Renal cortex interstitium (tissue), 11 donors: ENCODE measurements at regions not wholly inside any gene's neighbourhood (a gene's known extent, or its start where the extent isn't known, plus 50 kb on each side); places are given as distances from the start of the nearest gene placed in this dataset.

Experiments used
- DNase-seq, 11 donors: peaks; one replicate each; pipeline ENCODE4 v3.0.0-alpha.2; 2013; ENCODE audit warnings: low read depth in 9 of 11, low spot score in 4 of 11; ENCODE audit errors: extremely low read depth in 1 of 11

GRCh38 chr10:58019863-58020537 lies 247.7 kb downstream of the IPMK start:
- no peak for DNase-seq

GRCh38 chr10:58017719-58018367 lies 249.9 kb downstream of the IPMK start:
- no peak for DNase-seq

- DNase-seq = no peak
These were observed 251.1 kb downstream of the IPMK start for GRCh38 chr10:58016614-58017013.

GRCh38 chr10:58014436-58014835 lies 253.3 kb downstream of the IPMK start:
- no peak for DNase-seq

GRCh38 chr10:58013406-58013805 lies 254.3 kb downstream of the IPMK start:
- DNase-seq = no peak

- no peak for DNase-seq
These were observed 257.5 kb downstream of the IPMK start for GRCh38 chr10:58010073-58010702.

GRCh38 chr10:58003945-58004344 lies 263.7 kb downstream of the IPMK start:
- no peak for DNase-seq

- DNase-seq = no peak
These were observed 266.5 kb downstream of the IPMK start for GRCh38 chr10:58001159-58001558.

- no peak for DNase-seq
These were observed 271.2 kb downstream of the IPMK start for GRCh38 chr10:57996536-57996935.

- no peak for DNase-seq
These were observed 274.4 kb downstream of the IPMK start for GRCh38 chr10:57993302-57993701.

- DNase-seq = no peak
These were observed 275.2 kb downstream of the IPMK start for GRCh38 chr10:57992321-57993077.

- DNase-seq = no peak
These were observed 278.7 kb downstream of the IPMK start for GRCh38 chr10:57988964-57989363.

- DNase-seq = no peak
These were observed 280.5 kb downstream of the IPMK start for GRCh38 chr10:57987055-57987721.

GRCh38 chr10:57986422-57986821 lies 281.3 kb downstream of the IPMK start:
- DNase-seq = no peak

GRCh38 chr10:57983281-57983791 lies 284.4 kb downstream of the IPMK start:
- DNase-seq = no peak

GRCh38 chr10:57982091-57982490 lies 285.6 kb downstream of the IPMK start:
- no peak for DNase-seq

GRCh38 chr10:57979956-57980355 lies 287.7 kb downstream of the IPMK start:
- no peak for DNase-seq

- DNase-seq = no peak
These were observed 288.2 kb downstream of the IPMK start for GRCh38 chr10:57979491-57979890.

- DNase-seq = no peak
These were observed 290.4 kb downstream of the IPMK start for GRCh38 chr10:57977262-57977661.
